ENCODE measurements at regions not wholly inside any gene's neighbourhood (a gene's known extent, or its start where the extent isn't known, plus 50 kb on each side); places are given as distances from the start of the nearest gene placed in this dataset.

- TF ChIP-seq ZNF384 (IDR thresholded peaks at IDR 0.05) (no peak), FOXK2 (IDR thresholded peaks at IDR 0.05) (no peak), SP1 (IDR thresholded peaks at IDR 0.05) (no peak), FOXM1 (IDR thresholded peaks at IDR 0.05; ENCODE audit: borderline replicate concordance) (no peak), CTBP1 (IDR thresholded peaks at IDR 0.05; ENCODE audit: borderline replicate concordance) (no peak), ARNT (IDR thresholded peaks at IDR 0.05) (no peak)
These were observed 527.9 kb upstream of the B3GAT1 start for GRCh38 chr11:134939905-134940304.
